ENCODE measurements at regions not wholly inside any gene's neighbourhood (a gene's known extent, or its start where the extent isn't known, plus 50 kb on each side); places are given as distances from the start of the nearest gene placed in this dataset.
"Not testable (repeated sequence)": the region's sequence is repeated elsewhere in the genome, so short reads cannot be mapped to it uniquely, and the experiment has no call there.

DNA sequence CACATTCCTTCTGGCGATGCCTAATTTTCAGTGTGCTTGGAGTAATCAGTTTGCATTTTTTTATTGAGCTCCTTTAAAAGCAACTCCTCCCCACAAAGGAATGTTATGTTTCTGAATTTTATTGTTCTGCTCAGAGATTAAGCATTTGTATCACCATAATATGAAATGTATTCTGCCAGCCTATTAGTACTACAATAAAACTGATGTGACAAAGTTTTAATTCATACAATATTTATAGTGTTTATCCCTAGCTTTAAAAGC is 236.9 kb upstream of the ASCC3 start:
- no peak overlapping the region for H3K4me3 ChIP-seq (ENCODE audit: insufficient read length, low read depth)
- no peaks in the 10 kb centered on the region for H3K36me3 ChIP-seq (ENCODE audit: insufficient read depth, insufficient read length, low read length)
- no peak overlapping the region for H3K9ac ChIP-seq (ENCODE audit: insufficient read length, low read depth)
- no peaks in the 10 kb centered on the region for H3K27me3 ChIP-seq (ENCODE audit: insufficient read depth, insufficient read length)
- TF ChIP-seq SUZ12 (IDR thresholded peaks at IDR 0.05; ENCODE audit: extremely low read depth, insufficient read depth, insufficient read length) (no peak), YY1 (IDR thresholded peaks at IDR 0.05; ENCODE audit: insufficient read depth, insufficient read length) (no peak), ZNF274 (IDR thresholded peaks at IDR 0.05; ENCODE audit: low read depth, low read length) (no peak)
- no peak for DNase-seq (ENCODE audit: low read depth, low spot score)
- no peaks in the 10 kb centered on the region for H3K4me1 ChIP-seq (ENCODE audit: insufficient read depth, insufficient read length)
- H3K9me3 ChIP-seq (ENCODE audit: insufficient read depth, low read length), result no peaks in the 10 kb centered on the region

DNA sequence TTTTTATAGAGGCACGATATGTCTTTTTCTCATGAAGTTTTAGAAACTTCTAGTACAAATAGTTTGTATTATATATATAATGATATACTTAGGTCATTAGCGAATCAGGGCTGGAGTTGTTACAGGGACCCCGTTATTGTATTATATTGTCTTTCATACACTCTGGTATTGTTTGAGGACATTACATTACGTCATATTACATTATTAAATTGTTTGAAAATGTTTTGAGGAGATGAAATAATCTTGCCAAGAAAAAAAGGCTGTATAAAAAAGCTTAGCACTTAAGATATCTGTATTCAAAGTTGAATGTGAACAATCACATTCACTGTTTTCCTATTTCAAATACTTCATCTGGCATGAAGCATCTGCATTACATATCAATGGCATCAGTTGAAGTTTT is 239.6 kb upstream of the ASCC3 start:
- H3K4me3 ChIP-seq (ENCODE audit: insufficient read length, low read depth), result no peak overlapping the region
- H3K9ac ChIP-seq (ENCODE audit: insufficient read length, low read depth), result no peak overlapping the region
- H3K27me3 ChIP-seq (ENCODE audit: insufficient read depth, insufficient read length), result no peaks in the 10 kb centered on the region
- TF ChIP-seq SUZ12 (IDR thresholded peaks at IDR 0.05; ENCODE audit: extremely low read depth, insufficient read depth, insufficient read length) (no peak), ZNF274 (IDR thresholded peaks at IDR 0.05; ENCODE audit: low read depth, low read length) (no peak), YY1 (IDR thresholded peaks at IDR 0.05; ENCODE audit: insufficient read depth, insufficient read length) (no peak)
- no peaks in the 10 kb centered on the region for H3K4me1 ChIP-seq (ENCODE audit: insufficient read depth, insufficient read length)
- no peaks in the 10 kb centered on the region for H3K36me3 ChIP-seq (ENCODE audit: insufficient read depth, insufficient read length, low read length)
- H3K9me3 ChIP-seq (ENCODE audit: insufficient read depth, low read length), result no peaks in the 10 kb centered on the region
- DNase-seq (ENCODE audit: low read depth, low spot score), result no peak

DNA sequence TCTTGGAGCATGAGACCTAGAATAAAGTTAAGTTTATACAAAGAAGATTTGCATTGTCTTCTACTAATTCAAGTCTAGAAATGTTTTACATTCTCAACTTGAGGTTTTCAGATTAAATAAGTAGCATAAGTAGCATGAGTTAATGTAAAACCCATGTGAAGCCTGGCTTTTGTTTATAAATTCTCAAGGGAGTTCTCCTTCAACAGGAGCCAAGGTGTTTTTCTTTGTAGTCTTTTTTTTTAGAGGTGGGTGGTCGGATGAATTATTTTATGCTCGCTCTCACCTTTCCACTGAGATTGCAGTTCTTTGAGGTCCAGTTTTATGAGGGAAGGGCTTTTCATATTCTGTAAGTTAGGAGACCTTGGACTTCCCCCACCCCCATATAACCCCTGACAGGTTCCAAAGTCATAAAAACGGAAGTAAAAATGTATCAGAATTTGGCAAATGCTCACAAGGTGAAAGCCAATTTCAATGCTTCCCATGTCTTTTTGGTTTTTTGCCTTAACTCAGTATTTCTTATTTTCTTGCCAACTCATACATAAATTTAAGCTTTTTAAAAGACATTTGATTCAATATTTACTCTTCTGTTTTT is 244.3 kb upstream of the ASCC3 start:
- Histone ChIP-seq H3K27me3 (ENCODE audit: insufficient read depth, insufficient read length) (no peaks in the 10 kb centered on the region), H3K4me3 (ENCODE audit: insufficient read length, low read depth) (no peak overlapping the region), H3K9ac (ENCODE audit: insufficient read length, low read depth) (no peak overlapping the region), H3K4me1 (ENCODE audit: insufficient read depth, insufficient read length) (no peaks in the 10 kb centered on the region), H3K9me3 (ENCODE audit: insufficient read depth, low read length) (peaks cover 4% of the 10 kb centered on the region; the same call in 1 of the 2 replicates), H3K36me3 (ENCODE audit: insufficient read depth, insufficient read length, low read length) (no peaks in the 10 kb centered on the region)
- TF ChIP-seq YY1 (IDR thresholded peaks at IDR 0.05; ENCODE audit: insufficient read depth, insufficient read length), result no peak
- no peak for TF ChIP-seq ZNF274 (IDR thresholded peaks at IDR 0.05; ENCODE audit: low read depth, low read length)
- TF ChIP-seq SUZ12 (IDR thresholded peaks at IDR 0.05; ENCODE audit: extremely low read depth, insufficient read depth, insufficient read length), result no peak
- DNase-seq (ENCODE audit: low read depth, low spot score), result no peak

DNA sequence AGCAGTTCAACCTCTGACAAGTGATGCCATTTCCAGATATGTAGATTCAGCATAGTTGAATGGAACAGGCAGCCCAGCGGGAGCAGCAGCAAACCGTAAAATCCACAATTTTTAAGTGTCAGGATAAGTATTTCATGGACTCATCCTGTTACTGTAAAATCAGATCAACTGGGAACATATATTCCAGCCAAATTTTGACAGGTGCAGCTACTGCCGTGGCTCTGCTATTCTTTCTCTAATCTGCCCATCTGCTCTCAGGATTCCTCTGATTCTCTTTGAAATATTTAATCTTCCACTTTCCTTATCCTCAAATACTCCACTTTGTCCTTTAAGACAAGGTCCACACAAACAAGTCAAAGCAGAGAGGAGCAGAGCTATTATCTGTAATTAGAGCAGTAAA is 245.4 kb upstream of the ASCC3 start:
- Histone ChIP-seq H3K27me3 (ENCODE audit: insufficient read depth, insufficient read length) (no peaks in the 10 kb centered on the region), H3K4me1 (ENCODE audit: insufficient read depth, insufficient read length) (no peaks in the 10 kb centered on the region), H3K9ac (ENCODE audit: insufficient read length, low read depth) (no peak overlapping the region), H3K9me3 (ENCODE audit: insufficient read depth, low read length) (peaks cover 4% of the 10 kb centered on the region; the same call in 1 of the 2 replicates), H3K4me3 (ENCODE audit: insufficient read length, low read depth) (no peak overlapping the region), H3K36me3 (ENCODE audit: insufficient read depth, insufficient read length, low read length) (no peaks in the 10 kb centered on the region)
- DNase-seq (ENCODE audit: low read depth, low spot score), result no peak
- TF ChIP-seq SUZ12 (IDR thresholded peaks at IDR 0.05; ENCODE audit: extremely low read depth, insufficient read depth, insufficient read length) (no peak), ZNF274 (IDR thresholded peaks at IDR 0.05; ENCODE audit: low read depth, low read length) (no peak), YY1 (IDR thresholded peaks at IDR 0.05; ENCODE audit: insufficient read depth, insufficient read length) (no peak)

DNA sequence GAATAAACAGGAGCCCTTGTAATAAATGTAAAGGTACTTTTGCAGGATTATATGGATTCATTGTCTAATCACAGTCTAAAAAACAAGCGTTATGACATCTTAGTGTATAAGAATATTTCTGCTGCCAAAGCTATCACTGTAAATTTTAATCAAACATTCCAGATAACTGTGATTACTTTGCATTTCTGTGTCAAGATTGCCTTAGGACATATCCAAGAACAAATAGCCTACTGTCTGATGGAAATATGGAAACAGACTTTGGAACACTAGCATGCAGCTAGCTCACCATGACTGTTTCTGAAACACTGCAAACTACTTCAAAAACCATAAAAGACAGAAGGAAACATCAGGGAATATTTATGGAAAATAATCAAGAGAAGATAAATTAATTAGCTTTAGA is 248.7 kb upstream of the ASCC3 start:
- Histone ChIP-seq H3K4me1 (ENCODE audit: insufficient read depth, insufficient read length) (no peaks in the 10 kb centered on the region), H3K4me3 (ENCODE audit: insufficient read length, low read depth) (no peak overlapping the region), H3K27me3 (ENCODE audit: insufficient read depth, insufficient read length) (no peaks in the 10 kb centered on the region), H3K9ac (ENCODE audit: insufficient read length, low read depth) (no peak overlapping the region), H3K9me3 (ENCODE audit: insufficient read depth, low read length) (peaks cover 4% of the 10 kb centered on the region; the same call in 1 of the 2 replicates), H3K36me3 (ENCODE audit: insufficient read depth, insufficient read length, low read length) (no peaks in the 10 kb centered on the region)
- no peak for DNase-seq (ENCODE audit: low read depth, low spot score)
- TF ChIP-seq SUZ12 (IDR thresholded peaks at IDR 0.05; ENCODE audit: extremely low read depth, insufficient read depth, insufficient read length) (no peak), YY1 (IDR thresholded peaks at IDR 0.05; ENCODE audit: insufficient read depth, insufficient read length) (no peak), ZNF274 (IDR thresholded peaks at IDR 0.05; ENCODE audit: low read depth, low read length) (no peak)

DNA sequence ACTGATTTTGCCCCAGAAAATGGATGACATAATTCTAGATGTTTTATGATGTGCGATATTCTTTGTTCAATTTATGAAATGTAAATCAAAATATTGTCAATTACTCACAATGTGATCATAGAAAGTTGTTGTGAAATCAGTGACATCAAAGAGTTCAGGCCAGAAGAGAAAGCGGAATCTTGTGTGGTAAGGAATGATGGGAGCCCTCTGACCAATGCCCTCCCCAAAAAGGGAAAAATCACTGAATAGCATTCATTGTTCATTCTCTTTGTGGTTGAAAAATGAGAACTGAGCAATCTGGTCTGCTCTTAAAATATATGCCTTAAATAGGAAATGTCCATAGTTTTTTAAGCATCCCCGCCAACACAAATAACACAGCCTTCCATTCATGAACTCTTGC is 247.1 kb upstream of the GRIK2 start:
- Histone ChIP-seq H3K9ac (ENCODE audit: insufficient read length, low read depth) (no peak overlapping the region), H3K4me3 (ENCODE audit: insufficient read length, low read depth) (no peak overlapping the region), H3K9me3 (ENCODE audit: insufficient read depth, low read length) (no peaks in the 10 kb centered on the region), H3K27me3 (ENCODE audit: insufficient read depth, insufficient read length) (no peaks in the 10 kb centered on the region), H3K36me3 (ENCODE audit: insufficient read depth, insufficient read length, low read length) (no peaks in the 10 kb centered on the region), H3K4me1 (ENCODE audit: insufficient read depth, insufficient read length) (no peaks in the 10 kb centered on the region)
- TF ChIP-seq ZNF274 (IDR thresholded peaks at IDR 0.05; ENCODE audit: low read depth, low read length) (no peak), SUZ12 (IDR thresholded peaks at IDR 0.05; ENCODE audit: extremely low read depth, insufficient read depth, insufficient read length) (no peak), YY1 (IDR thresholded peaks at IDR 0.05; ENCODE audit: insufficient read depth, insufficient read length) (no peak)
- no peak for DNase-seq (ENCODE audit: low read depth, low spot score)

DNA sequence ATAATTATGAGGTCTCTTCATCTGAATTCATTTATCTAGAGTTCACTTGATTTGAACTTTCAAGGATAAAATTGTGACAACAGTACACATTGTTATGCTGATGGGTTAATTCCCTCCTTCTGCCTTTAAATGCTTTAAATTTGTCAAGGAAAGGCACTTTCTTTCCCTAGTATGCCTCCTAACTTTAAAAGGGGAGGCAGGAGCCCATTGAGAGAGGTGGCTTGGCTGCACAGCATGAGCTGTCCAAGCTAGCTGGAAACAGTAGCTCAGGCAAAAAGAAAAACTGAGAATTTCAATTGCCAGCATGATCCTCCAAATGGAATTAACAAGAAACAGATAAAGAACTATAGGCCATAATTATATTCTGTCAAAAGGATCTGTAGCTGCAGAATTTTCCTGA is 243.3 kb upstream of the GRIK2 start:
- Histone ChIP-seq H3K9ac (ENCODE audit: insufficient read length, low read depth) (no peak overlapping the region), H3K27me3 (ENCODE audit: insufficient read depth, insufficient read length) (no peaks in the 10 kb centered on the region), H3K4me3 (ENCODE audit: insufficient read length, low read depth) (no peak overlapping the region), H3K9me3 (ENCODE audit: insufficient read depth, low read length) (no peaks in the 10 kb centered on the region), H3K36me3 (ENCODE audit: insufficient read depth, insufficient read length, low read length) (no peaks in the 10 kb centered on the region), H3K4me1 (ENCODE audit: insufficient read depth, insufficient read length) (no peaks in the 10 kb centered on the region)
- no peak for TF ChIP-seq SUZ12 (IDR thresholded peaks at IDR 0.05; ENCODE audit: extremely low read depth, insufficient read depth, insufficient read length)
- peak; percentile 5 for DNase-seq (ENCODE audit: low read depth, low spot score)

DNA sequence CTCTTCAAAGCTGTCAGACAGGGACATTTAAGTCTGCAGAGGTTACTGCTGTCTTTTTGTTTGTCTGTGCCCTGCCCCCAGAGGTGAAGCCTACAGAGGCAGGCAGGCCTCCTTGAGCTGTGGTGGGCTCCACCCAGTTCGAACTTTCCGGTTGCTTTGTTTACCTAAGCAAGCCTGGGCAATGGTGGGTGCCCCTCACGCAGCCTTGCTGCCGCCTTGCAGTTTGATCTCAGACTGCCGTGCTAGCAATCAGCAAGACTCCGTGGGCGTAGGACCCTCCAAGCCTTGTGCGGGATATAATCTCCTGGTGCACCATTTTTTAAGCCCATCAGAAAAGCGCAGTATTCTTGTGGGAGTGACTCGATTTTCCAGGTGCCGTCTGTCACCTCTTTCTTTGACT is 235.9 kb upstream of the GRIK2 start:
- not testable (repeated sequence) for DNase-seq (ENCODE audit: low read depth, low spot score); H3K4me3 ChIP-seq (ENCODE audit: insufficient read length, low read depth); H3K36me3 ChIP-seq (ENCODE audit: insufficient read depth, insufficient read length, low read length); H3K27me3 ChIP-seq (ENCODE audit: insufficient read depth, insufficient read length); H3K4me1 ChIP-seq (ENCODE audit: insufficient read depth, insufficient read length); H3K9ac ChIP-seq (ENCODE audit: insufficient read length, low read depth); H3K9me3 ChIP-seq (ENCODE audit: insufficient read depth, low read length)

All from NT2/D1 (cell line).